ENCODE measurements at regions not wholly inside any gene's neighbourhood (a gene's known extent, or its start where the extent isn't known, plus 50 kb on each side); places are given as distances from the start of the nearest gene placed in this dataset.

- no peak for DNase-seq (ENCODE audit: low spot score)
These were observed 971.4 kb downstream of the BRD1 start for GRCh38 chr22:48856308-48856615.

- DNase-seq (ENCODE audit: low spot score) = no peak
These were observed 971.9 kb downstream of the BRD1 start for GRCh38 chr22:48855593-48856307.

GRCh38 chr22:48855013-48855412, 972.7 kb downstream of the BRD1 start:
- no peak for DNase-seq (ENCODE audit: low spot score)

GRCh38 chr22:48853627-48854240, 973.9 kb downstream of the BRD1 start:
- DNase-seq (ENCODE audit: low spot score) = no peak

DNA sequence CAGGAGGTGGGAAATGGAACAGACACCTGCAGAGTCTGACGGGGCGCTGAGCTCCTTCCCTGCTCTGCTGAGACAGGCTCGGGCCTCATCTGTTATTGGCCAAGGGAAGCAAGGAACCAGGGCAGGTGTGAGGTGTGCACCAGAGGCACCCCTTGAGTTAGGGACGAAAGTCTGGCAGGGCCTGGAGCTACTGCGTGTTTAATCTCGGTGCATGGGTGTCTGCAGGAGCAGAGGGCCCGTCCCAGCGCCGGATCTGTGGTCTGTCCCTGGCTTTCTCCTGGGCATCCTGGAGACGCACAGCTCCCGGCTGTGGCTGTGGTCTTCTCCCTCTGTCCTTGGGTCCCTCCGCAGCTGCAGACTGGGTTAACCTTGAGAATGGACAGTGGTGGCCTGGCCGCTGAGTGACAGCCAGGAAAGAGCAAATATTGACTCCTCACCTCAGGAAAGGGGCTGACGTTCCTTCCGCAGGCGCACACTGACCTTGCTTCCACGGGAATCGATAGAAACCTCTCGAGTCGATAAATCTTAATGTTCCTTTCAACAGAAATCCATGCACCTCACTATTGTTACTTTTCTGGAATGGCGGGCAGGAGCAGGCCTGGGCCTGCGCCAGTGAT, 975.6 kb downstream of the BRD1 start:
- no peak for DNase-seq (ENCODE audit: low spot score)

DNA sequence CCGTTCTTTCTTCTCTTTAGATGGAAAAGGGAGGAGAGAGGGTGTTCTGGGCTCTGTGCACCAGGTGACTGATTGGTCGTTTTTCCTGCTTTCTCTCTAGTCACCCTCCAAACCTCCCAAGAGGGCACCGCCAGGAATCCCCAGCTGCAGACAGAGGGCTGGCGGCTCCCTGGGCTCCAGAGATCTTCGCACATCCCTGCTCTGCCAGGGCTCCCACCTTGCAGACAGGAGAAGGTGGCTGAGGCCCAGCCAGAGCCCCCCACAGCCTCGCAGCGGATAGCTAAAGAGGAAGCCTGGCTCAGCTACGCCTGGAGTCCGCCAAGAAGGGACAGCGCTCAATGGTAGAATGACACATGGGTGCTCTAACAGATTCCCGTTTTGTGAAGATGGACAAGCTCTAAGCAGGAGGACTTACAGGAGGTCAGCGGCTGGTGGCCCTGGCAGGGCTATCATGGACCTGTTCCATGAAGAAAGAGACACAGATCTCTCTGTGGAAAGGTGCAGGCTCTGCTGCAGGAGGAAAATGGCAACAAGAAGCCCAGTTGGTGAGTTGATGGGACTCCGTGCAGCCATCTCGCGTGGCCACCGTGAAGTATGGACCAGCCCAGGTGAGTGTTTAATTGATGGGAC, 976.9 kb downstream of the BRD1 start:
- no peak for DNase-seq (ENCODE audit: low spot score)

DNA sequence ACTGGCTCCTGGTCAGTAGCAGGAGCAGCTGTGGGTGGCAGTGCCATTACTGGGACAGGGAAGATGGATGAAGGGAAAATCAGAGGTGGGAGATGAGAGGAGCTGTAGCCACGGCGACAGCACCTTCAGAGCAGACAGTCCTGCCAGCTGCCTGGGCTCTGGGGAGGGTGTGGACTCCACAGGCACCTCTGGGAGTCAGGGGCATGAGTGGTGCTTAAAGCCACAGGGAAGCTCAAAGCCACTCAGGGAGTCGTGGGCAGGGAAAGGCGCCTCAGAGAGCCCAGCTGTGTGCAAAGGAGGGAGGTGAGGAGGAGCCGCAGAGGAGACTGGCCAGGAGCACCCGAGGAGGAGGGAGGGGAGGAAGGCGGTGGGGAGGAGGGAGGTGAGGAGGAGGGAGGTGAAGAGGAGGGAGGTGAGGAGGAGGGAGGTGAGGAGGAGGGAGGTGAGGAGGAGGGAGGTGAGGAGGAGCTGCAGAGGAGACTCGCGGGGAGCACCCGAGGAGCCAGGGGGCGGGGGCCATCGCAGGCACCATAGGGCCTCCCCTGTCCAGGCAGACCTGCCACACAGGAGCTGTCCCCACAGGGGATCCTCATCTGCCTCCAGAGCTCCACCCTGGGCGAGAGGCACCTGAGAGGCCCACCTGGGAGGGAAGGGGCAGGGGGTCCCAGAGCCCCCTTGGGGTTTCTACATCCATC, 977.6 kb downstream of the BRD1 start:
- DNase-seq (ENCODE audit: low spot score) = no peak

DNA sequence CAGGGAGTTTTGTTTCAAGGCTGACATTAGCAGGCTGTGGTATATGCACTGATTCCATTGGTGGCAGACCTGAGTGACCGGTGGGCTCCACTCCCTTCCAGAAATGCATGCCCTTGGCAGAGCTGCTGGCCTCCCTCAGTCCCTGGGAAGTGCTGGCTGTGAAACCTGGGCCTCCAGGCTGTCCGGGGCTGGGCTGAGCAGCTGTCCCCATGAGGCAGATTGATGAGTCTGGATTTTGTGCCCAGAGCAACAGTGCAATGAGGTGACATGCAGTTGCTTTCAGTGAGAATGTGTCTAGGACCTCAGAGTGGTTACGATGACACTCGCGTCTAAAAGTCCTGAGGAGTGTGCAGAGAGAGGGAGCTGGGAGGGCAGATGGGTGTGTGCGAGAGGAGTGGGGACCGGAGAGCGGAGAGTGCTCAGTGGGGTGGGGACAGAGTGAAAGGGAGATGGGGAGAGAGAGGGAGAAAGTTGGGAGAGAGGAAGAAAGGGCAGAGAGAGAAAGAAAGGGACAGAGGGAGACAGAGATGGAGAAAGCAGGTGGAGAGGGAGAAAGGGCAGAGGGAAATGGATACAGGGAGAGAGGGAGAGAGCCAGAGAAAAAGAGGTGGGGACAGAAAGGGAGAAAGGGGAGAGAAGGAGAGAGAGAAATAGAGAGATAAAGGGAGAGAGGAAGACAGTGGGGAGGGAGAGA, 978.3 kb downstream of the BRD1 start:
- DNase-seq (ENCODE audit: low spot score) = no peak

DNA sequence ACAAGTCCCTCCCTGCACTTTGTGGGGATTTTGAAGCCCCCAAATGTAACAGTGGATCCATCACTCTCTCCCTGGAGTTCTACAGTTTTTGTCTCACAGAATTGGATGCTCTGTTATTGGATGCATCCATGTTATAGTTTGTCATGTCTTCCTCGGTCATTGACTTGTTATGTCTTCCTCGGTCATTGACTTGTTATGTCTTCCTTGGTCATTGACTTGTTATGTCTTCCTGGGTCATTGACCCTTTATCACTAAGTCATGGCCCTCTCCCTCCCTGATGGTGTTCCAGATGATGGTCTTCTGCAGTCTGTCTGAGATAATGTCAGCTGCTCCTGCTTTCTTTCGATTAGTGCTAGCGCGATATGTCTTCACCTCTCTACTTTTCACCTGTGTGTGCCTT, 981.5 kb downstream of the BRD1 start:
- DNase-seq (ENCODE audit: low spot score) = no peak

DNA sequence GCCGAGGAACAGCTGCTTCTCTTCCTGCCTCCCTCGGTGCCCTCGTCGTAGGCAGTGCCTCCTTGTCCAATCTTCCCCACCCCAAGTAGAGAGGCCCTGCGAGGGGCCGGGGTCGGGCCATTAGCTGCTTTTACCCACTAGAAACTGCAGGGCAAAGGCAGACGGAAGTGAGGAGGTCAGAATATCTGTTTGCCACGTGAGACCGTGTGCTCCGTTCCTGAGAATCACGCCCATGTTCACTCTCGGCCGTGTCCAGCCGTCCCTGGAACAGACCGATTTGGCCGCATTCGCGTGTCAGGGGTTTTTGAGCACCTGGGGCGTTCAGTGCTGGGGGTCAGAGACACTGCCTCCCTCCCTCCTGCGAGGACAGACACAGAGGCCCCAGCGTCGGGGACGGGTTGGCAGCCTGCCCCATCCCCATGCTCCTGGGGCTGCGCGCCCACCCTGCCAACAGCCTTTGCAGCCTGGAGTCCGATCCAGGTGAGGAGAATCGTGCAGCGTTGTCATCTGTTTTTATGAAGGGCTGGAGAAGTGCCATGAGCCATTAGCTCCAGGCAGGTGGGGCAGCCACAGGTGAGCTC, 982.2 kb downstream of the BRD1 start:
- DNase-seq (ENCODE audit: low spot score) = no peak

DNA sequence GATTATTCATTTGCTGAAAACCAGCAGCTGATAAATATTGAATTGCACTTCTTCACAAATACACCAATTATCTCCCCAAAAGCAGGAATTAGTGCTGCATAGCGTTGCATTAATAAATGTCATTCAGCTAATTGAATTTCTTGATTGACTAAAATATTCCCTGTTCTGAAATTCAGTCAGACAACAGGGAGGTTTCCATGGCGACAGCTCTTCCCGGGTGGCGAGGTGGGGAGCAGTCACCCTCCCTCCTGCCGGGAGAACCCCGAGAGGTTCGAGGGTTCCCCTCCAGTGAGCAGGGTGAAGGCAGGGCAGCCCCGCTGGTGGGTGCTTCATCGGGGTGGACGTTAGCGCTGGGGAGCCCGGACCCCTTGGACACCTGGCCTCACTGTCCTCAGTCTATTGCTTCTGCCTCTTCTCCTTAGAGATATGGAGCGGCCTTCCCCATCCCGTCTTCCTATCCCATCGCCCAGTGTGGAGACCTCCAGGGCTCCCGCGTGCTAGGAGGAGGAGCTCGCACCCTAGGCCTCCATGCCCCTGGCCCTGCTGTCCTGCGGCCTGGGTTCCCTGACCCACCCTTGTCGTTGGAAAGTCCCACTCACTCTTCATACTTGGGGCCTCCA, 983.5 kb downstream of the BRD1 start:
- no peak for DNase-seq (ENCODE audit: low spot score)

DNA sequence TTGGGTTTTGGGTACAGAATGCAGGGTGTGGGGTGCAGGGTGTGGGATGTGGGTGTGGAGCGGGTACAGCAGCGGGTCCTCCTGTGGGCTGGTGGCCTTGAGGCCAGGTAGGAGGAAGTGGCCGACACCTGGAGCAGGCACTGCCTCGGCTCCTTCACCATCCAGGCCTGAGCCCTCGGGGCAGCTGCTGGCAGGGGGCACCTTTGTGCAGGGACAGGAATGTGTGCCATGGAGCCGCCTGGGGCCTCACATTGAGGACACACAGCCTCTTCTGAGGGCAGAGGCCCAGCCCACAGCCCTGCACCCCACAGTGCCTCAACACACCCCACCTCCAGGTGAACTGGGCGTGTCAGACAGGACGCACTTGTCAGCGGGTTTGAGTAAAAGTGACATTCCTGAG, 984.0 kb downstream of the BRD1 start:
- DNase-seq (ENCODE audit: low spot score) = no peak

DNA sequence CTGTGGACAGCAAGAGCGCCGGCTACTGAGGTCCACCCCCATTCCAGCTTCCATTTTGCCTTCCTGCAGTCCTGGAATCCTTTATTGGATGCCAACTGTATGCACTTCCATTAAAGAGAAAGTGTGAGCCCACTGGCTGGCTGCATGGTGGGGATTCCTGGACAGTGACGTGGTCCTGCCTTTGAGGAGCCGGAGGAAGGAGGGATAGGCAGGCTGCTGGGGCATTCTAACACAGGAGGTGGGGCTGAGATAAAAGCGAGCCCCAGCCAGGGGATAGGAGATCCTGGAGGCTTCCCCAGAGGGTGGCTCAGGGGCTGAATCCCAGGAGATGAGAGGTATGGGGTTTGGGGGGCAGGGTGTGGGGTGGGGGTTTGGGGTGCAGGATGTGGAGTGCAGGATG, 984.7 kb downstream of the BRD1 start:
- no peak for DNase-seq (ENCODE audit: low spot score)

GRCh38 chr22:48842583-48842945, 985.1 kb downstream of the BRD1 start:
- DNase-seq (ENCODE audit: low spot score) = no peak

GRCh38 chr22:48841881-48842582, 985.6 kb downstream of the BRD1 start:
- no peak for DNase-seq (ENCODE audit: low spot score)

DNA sequence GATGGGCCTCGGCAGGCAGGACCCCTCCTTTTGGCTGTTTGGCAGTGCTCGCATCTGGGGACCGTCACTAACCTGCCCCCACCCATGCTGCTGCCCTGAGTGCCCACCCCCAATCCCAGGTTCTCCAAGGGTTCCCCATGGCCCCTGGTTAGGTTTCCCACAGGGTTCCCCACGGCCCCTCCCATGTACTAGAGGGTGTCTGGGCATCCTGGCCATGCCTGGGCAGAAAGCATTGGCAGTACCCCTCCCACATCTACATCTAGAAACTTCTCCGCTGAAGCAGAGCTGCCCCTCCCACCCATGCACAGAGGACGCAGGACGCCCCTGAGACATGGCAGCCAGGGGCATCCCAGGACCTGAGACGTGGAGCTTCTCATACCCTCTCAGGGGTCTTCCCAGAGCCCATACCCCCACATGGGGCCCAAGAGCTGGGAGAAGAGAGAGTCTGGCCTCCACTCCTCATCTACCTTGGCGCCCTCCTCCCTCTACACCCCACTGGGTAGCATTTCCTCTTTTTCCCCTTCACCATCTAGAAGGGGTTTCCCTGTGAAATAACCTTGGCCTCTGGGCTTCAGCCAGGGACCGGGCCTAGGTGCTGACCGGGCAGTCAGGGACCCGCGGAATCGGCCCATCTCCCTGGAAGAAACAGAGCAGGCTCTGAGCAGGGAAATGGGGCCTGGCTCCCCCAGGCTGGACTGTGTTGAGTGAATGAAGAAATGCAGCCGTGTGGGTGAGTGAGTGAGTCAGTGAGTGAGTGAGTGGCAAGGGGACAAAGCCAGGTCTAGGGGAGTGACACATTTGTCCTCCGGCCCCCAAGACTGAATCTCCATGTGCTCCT, 987.3 kb downstream of the BRD1 start:
- DNase-seq (ENCODE audit: low spot score) = no peak

DNA sequence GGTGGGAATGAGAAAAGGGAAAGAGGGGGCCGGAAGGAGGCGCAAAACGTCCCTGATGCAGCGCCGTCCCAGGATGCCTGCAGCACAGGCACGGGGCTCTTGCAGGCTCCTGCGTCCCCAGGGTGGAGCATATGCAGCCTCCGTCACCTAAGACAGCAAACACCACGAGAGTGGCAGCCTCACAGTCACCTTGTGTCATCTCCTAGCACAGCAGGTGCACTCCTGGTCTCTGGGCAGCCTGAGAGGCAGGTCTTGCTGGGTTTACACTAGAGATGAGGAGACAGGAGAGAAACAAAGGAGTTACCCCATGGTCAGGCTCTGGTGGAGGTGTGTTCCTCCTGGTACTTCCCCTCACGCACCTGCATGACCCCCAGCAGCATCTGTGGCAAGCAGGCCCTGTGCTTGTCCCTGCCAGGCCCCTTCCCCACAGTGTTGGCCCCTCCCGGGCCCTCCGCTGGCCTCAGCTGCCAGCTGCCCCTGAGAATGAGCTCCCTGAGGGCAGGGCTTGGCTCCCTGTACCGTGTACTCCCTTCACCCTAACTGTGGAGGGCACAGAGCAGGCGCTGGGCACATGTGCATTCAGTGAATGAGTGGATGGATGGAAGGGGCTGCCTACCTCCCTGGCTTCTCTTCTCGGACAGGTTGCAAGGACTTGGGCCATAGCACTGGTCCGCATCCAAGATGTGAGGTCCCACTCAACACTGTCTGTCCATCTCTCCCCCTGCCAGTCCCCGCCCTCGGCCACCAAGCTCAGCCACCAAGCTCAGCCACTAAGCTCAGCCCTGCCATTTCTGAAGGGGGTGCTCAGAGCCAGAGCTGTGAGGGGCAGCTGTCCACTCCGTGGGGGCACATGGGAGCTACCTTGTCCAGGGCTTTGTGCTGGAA, 988.6 kb downstream of the BRD1 start:
- no peak for DNase-seq (ENCODE audit: low spot score)

DNA sequence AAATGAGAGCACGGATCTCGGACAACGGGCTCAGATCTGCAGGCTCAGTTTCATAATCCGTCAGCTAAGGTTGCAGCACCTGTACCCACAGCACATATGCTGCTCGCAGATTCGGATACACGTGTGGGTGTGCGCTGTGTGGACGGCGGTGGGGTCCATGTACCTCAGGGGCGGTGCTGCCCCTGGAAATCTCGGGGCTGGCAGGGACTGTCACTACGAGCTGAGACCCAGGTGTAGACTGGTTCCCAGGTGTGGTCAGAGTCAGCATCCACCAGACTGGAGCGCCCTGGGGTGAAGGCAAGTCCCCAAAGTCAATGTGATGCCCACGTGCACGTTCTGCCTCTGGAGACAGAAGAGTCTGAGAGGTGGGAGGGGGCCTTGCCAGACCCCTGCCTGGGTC, 989.3 kb downstream of the BRD1 start:
- no peak for DNase-seq (ENCODE audit: low spot score)
